ENCODE measurements at regions not wholly inside any gene's neighbourhood (a gene's known extent, or its start where the extent isn't known, plus 50 kb on each side); places are given as distances from the start of the nearest gene placed in this dataset.

DNA sequence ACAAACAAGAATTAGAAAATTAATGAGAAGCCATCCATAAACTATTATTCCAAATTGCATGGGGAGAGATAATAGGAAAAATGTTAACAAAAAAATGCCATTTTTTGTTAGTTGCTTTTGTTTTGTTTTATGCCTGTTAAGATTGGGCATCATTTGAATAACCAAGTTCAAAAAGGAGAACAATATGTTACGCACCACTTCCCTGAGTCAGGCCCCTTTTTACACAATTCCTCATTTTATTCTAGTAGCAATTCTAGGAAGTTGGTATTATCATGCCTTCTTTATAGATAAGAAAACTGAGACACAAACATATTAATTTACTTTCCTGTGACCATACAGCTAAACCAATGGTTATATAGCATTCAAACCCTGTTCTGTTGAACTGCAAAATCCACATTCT is 736.9 kb upstream of the CCDC54 start:
- TF ChIP-seq JUNB (IDR thresholded peaks at IDR 0.05; ENCODE audit: unreplicated experiment), result no peak
- TF ChIP-seq, protein P1, sequence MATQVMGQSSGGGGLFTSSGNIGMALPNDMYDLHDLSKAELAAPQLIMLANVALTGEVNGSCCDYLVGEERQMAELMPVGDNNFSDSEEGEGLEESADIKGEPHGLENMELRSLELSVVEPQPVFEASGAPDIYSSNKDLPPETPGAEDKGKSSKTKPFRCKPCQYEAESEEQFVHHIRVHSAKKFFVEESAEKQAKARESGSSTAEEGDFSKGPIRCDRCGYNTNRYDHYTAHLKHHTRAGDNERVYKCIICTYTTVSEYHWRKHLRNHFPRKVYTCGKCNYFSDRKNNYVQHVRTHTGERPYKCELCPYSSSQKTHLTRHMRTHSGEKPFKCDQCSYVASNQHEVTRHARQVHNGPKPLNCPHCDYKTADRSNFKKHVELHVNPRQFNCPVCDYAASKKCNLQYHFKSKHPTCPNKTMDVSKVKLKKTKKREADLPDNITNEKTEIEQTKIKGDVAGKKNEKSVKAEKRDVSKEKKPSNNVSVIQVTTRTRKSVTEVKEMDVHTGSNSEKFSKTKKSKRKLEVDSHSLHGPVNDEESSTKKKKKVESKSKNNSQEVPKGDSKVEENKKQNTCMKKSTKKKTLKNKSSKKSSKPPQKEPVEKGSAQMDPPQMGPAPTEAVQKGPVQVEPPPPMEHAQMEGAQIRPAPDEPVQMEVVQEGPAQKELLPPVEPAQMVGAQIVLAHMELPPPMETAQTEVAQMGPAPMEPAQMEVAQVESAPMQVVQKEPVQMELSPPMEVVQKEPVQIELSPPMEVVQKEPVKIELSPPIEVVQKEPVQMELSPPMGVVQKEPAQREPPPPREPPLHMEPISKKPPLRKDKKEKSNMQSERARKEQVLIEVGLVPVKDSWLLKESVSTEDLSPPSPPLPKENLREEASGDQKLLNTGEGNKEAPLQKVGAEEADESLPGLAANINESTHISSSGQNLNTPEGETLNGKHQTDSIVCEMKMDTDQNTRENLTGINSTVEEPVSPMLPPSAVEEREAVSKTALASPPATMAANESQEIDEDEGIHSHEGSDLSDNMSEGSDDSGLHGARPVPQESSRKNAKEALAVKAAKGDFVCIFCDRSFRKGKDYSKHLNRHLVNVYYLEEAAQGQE (IDR thresholded peaks at IDR 0.05; ENCODE audit: unreplicated experiment), result no peak
- no peak for TF ChIP-seq POLR2AphosphoS5 (IDR thresholded peaks at IDR 0.05; ENCODE audit: low read depth)
- TF ChIP-seq, protein P2, sequence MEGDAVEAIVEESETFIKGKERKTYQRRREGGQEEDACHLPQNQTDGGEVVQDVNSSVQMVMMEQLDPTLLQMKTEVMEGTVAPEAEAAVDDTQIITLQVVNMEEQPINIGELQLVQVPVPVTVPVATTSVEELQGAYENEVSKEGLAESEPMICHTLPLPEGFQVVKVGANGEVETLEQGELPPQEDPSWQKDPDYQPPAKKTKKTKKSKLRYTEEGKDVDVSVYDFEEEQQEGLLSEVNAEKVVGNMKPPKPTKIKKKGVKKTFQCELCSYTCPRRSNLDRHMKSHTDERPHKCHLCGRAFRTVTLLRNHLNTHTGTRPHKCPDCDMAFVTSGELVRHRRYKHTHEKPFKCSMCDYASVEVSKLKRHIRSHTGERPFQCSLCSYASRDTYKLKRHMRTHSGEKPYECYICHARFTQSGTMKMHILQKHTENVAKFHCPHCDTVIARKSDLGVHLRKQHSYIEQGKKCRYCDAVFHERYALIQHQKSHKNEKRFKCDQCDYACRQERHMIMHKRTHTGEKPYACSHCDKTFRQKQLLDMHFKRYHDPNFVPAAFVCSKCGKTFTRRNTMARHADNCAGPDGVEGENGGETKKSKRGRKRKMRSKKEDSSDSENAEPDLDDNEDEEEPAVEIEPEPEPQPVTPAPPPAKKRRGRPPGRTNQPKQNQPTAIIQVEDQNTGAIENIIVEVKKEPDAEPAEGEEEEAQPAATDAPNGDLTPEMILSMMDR (conservative IDR thresholded peaks at IDR 0.05; ENCODE audit: low read depth in 2 of 2), result no peak
- no peak for TF ChIP-seq EZH2 (IDR thresholded peaks at IDR 0.05; ENCODE audit: low read depth, unreplicated experiment)
- TF ChIP-seq EZH2phosphoT487 (IDR thresholded peaks at IDR 0.05; ENCODE audit: unreplicated experiment), result no peak

Measured in GM23338 (cell line).